ENCODE measurements at regions not wholly inside any gene's neighbourhood (a gene's known extent, or its start where the extent isn't known, plus 50 kb on each side); places are given as distances from the start of the nearest gene placed in this dataset.

GRCh38 chr4:7132730-7133582 lies 59.4 kb upstream of the SORCS2 start:
- DNase-seq: no peak
- H3K36me3 ChIP-seq: no peaks in the 10 kb centered on the region
- H3K27ac ChIP-seq: no peak overlapping the region
- H3K9me3 ChIP-seq (ENCODE audit: severe bottlenecking): peaks cover 7% of the 10 kb centered on the region
- no peaks in the 10 kb centered on the region for H3K27me3 ChIP-seq (ENCODE audit: insufficient read depth, low read depth, severe bottlenecking)
- H3K4me3 ChIP-seq (ENCODE audit: low read depth, low read length): no peak overlapping the region
- no peak for TF ChIP-seq CTCF (IDR thresholded peaks at IDR 0.05; ENCODE audit: low read depth, low read length)

- Histone ChIP-seq H3K27me3 (ENCODE audit: insufficient read depth, low read depth, severe bottlenecking) (no peaks in the 10 kb centered on the region), H3K9me3 (ENCODE audit: severe bottlenecking) (peaks cover 7% of the 10 kb centered on the region), H3K27ac (no peak overlapping the region), H3K4me3 (ENCODE audit: low read depth, low read length) (no peak overlapping the region), H3K36me3 (no peaks in the 10 kb centered on the region)
- no peak for DNase-seq
- no peak for TF ChIP-seq CTCF (IDR thresholded peaks at IDR 0.05; ENCODE audit: low read depth, low read length)
Observed at GRCh38 chr4:7132249-7132648, 60.1 kb upstream of the SORCS2 start.

GRCh38 chr4:7131498-7132031 lies 60.8 kb upstream of the SORCS2 start:
- Histone ChIP-seq H3K9me3 (ENCODE audit: severe bottlenecking) (peaks cover 7% of the 10 kb centered on the region), H3K27me3 (ENCODE audit: insufficient read depth, low read depth, severe bottlenecking) (no peaks in the 10 kb centered on the region), H3K27ac (no peak overlapping the region), H3K4me3 (ENCODE audit: low read depth, low read length) (no peak overlapping the region), H3K36me3 (no peaks in the 10 kb centered on the region)
- no peak for TF ChIP-seq CTCF (IDR thresholded peaks at IDR 0.05; ENCODE audit: low read depth, low read length)
- no peak for DNase-seq

GRCh38 chr4:7130621-7131211 lies 61.6 kb upstream of the SORCS2 start:
- no peak overlapping the region for H3K27ac ChIP-seq
- TF ChIP-seq CTCF (IDR thresholded peaks at IDR 0.05; ENCODE audit: low read depth, low read length): no peak
- no peak for DNase-seq
- H3K9me3 ChIP-seq (ENCODE audit: severe bottlenecking): peaks cover 7% of the 10 kb centered on the region
- H3K27me3 ChIP-seq (ENCODE audit: insufficient read depth, low read depth, severe bottlenecking): no peaks in the 10 kb centered on the region
- no peaks in the 10 kb centered on the region for H3K36me3 ChIP-seq
- no peak overlapping the region for H3K4me3 ChIP-seq (ENCODE audit: low read depth, low read length)

- H3K4me3 ChIP-seq (ENCODE audit: low read depth, low read length): no peak overlapping the region
- no peaks in the 10 kb centered on the region for H3K27me3 ChIP-seq (ENCODE audit: insufficient read depth, low read depth, severe bottlenecking)
- DNase-seq: no peak
- no peak overlapping the region for H3K27ac ChIP-seq
- TF ChIP-seq CTCF (IDR thresholded peaks at IDR 0.05; ENCODE audit: low read depth, low read length): no peak
- peaks cover 7% of the 10 kb centered on the region for H3K9me3 ChIP-seq (ENCODE audit: severe bottlenecking)
- no peaks in the 10 kb centered on the region for H3K36me3 ChIP-seq
Observed at GRCh38 chr4:7129871-7130620, 62.2 kb upstream of the GRPEL1 start.
